Brain microvascular endothelial cell (primary cell): ENCODE measurements at regions not wholly inside any gene's neighbourhood (a gene's known extent, or its start where the extent isn't known, plus 50 kb on each side); places are given as distances from the start of the nearest gene placed in this dataset.
"Not testable (repeated sequence)": the region's sequence is repeated elsewhere in the genome, so short reads cannot be mapped to it uniquely, and the experiment has no call there.

Experiments used
- DNase-seq: peaks from one replicate; pipeline ENCODE4 v3.0.0-alpha.2; 2020
- H3K27ac ChIP-seq: fragments of 250-450 bp; sonication (Bioruptor Pico); 2 replicates; pipeline ENCODE4 v1.5.1; 2020; ENCODE audit warnings: mild to moderate bottlenecking, moderate library complexity
- H3K27me3 ChIP-seq: fragments of 250-450 bp; sonication (Bioruptor Pico); replicated peaks from 2 replicates; pipeline ENCODE4 v1.5.1; 2020; ENCODE audit warnings: mild to moderate bottlenecking
- H3K36me3 ChIP-seq: fragments of 250-450 bp; sonication (Bioruptor Pico); replicated peaks from 2 replicates; pipeline ENCODE4 v1.5.1; 2020; ENCODE audit warnings: mild to moderate bottlenecking
- H3K4me3 ChIP-seq: 2 replicates; pipeline ENCODE4 v1.5.1; 2011; ENCODE audit warnings: low read depth, mild to moderate bottlenecking, control low read depth, low read length, moderate library complexity
- in situ Hi-C: cut with HindIII; loops from 2 replicates; pipeline ENCODE4 v1.10.0; 2017; ENCODE audit warnings: low sequenced_read_pairs, low pct_ligation_motif_present
- TF ChIP-seq, protein P1 (sequence below): IDR thresholded peaks from 2 replicates; pipeline ENCODE4 v1.5.1; 2011; ENCODE audit warnings: low read depth, mild to moderate bottlenecking, moderate library complexity, low read length, control low read depth, inconsistent platforms; ENCODE audit errors: missing control alignments

GRCh38 chr7:91357901-91358300 lies 93.7 kb downstream of the FZD1 start:
- in situ Hi-C loops = no loop called here
- H3K36me3 ChIP-seq = no peaks in the 10 kb centered on the region
- no peaks in the 10 kb centered on the region for H3K27me3 ChIP-seq
- H3K27ac ChIP-seq = no peak overlapping the region
- TF ChIP-seq, protein P1, sequence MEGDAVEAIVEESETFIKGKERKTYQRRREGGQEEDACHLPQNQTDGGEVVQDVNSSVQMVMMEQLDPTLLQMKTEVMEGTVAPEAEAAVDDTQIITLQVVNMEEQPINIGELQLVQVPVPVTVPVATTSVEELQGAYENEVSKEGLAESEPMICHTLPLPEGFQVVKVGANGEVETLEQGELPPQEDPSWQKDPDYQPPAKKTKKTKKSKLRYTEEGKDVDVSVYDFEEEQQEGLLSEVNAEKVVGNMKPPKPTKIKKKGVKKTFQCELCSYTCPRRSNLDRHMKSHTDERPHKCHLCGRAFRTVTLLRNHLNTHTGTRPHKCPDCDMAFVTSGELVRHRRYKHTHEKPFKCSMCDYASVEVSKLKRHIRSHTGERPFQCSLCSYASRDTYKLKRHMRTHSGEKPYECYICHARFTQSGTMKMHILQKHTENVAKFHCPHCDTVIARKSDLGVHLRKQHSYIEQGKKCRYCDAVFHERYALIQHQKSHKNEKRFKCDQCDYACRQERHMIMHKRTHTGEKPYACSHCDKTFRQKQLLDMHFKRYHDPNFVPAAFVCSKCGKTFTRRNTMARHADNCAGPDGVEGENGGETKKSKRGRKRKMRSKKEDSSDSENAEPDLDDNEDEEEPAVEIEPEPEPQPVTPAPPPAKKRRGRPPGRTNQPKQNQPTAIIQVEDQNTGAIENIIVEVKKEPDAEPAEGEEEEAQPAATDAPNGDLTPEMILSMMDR = no peak
- no peak overlapping the region for H3K4me3 ChIP-seq
- no peak for DNase-seq

DNA sequence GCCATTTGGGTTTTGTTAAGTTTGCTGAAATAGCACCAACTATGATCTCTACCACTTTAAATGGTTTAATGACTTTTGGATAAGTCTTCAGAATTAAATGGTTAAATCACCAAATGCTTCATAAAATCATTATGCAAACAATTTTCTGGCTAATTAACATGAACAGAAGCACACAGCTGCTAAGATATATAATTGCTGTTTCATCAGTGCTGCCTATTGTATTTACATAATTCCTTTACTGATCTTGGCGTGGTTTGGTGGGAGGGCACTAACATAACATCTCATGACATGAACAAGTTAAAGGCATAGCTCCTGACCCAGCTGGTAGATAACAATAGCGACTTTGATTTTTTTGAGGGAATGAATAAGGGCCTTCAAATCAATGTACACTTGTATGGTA lies 94.1 kb downstream of the FZD1 start:
- Histone ChIP-seq H3K27me3 (no peaks in the 10 kb centered on the region), H3K36me3 (no peaks in the 10 kb centered on the region), H3K27ac (no peak overlapping the region), H3K4me3 (no peak overlapping the region)
- DNase-seq = no peak
- in situ Hi-C loops = no loop called here
- TF ChIP-seq, protein P1 = no peak

GRCh38 chr7:91365097-91365496 lies 100.9 kb downstream of the FZD1 start:
- DNase-seq, H3K27me3 ChIP-seq, H3K4me3 ChIP-seq, H3K27ac ChIP-seq, in situ Hi-C loops, H3K36me3 ChIP-seq: not testable (repeated sequence)

DNA sequence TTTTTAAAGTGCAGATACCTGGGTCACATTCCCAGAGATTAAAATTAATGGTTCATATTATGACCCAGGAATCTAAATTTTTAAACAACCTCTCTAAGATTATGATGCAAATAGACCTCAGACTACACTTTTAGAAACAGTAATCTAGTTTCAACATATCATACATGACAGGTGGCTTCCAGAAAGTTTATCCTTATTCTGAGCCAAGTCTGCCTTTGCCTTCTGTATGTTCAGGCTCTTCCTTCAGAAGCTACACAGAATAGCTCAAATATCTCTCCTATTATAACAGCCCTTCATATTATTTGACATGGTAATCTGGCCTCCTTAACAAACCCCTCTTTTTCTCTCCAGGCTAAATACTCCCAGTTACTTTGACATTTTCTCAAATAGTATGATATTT lies 101.9 kb downstream of the FZD1 start:
- H3K27me3 ChIP-seq = no peaks in the 10 kb centered on the region
- no peaks in the 10 kb centered on the region for H3K36me3 ChIP-seq
- H3K27ac ChIP-seq = no peak overlapping the region
- no peak overlapping the region for H3K4me3 ChIP-seq
- no peak for DNase-seq
- in situ Hi-C loops = no loop called here
- TF ChIP-seq, protein P1 = no peak

DNA sequence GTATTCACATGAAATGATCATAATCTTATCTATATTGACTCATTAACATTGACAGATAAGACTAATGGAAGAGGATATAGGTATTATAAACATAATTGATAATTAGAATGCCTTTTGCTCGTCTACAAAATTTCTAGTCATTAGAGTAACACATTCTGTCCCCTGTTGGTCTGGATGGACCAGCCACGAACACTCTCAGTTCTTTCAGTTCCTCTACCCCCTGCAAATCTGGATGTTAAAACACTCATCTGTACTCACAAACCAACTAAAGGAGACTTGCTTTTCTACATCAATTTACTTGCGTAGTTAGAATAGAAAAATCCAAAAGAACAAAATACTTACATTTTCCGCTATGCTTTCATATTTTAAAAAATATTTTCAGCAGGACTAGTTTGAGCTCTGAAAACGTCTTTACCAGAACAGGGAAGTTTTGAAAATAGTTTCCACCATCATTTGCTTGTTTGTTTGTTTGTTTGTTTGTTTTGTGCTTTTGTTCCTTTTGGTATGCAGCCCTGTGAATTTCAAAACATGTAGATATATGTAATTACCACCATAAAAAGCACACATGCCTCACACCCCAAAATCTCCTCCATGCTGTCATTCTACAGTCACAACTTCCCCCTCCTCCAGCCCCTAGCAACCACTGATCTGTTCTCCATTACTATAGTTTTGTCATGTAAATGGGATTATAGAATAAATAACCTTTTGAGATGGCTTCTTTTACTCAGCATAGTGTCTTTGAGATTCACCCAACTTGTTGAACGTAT lies 103.8 kb downstream of the FZD1 start:
- no peak for DNase-seq
- H3K27ac ChIP-seq = no peak overlapping the region
- H3K27me3 ChIP-seq = no peaks in the 10 kb centered on the region
- H3K4me3 ChIP-seq = no peak overlapping the region
- in situ Hi-C loops = no loop called here
- no peaks in the 10 kb centered on the region for H3K36me3 ChIP-seq
- TF ChIP-seq, protein P1 = no peak

- no peak for DNase-seq
- no peaks in the 10 kb centered on the region for H3K36me3 ChIP-seq
- no peak overlapping the region for H3K4me3 ChIP-seq
- in situ Hi-C loops = no loop called here
- TF ChIP-seq, protein P1 = no peak
- no peak overlapping the region for H3K27ac ChIP-seq
- H3K27me3 ChIP-seq = no peaks in the 10 kb centered on the region
These were observed 108.1 kb downstream of the FZD1 start for GRCh38 chr7:91372323-91372722.
